Liver (tissue), 8 donors: ENCODE measurements at regions not wholly inside any gene's neighbourhood (a gene's known extent, or its start where the extent isn't known, plus 50 kb on each side); places are given as distances from the start of the nearest gene placed in this dataset.

ENCODE experiments used
- DNase-seq: peaks from one replicate; pipeline ENCODE4 v3.0.0-alpha.2; 2017; ENCODE audit warnings: low spot score
- H3K27ac ChIP-seq, 2 donors: one replicate each; pipeline ENCODE4 v1.7.0; 2013; ENCODE audit warnings: inconsistent platforms in 2 of 2, low read length in 2 of 2, control low read depth in 1 of 2, low read depth in 1 of 2, mild to moderate bottlenecking in 1 of 2
- H3K27me3 ChIP-seq, 4 donors: one replicate each; pipeline versions ENCODE4 v1.6.1 to v1.7.0; 2013; ENCODE audit warnings: low read length in 3 of 4, inconsistent platforms in 1 of 4, mild to moderate bottlenecking in 1 of 4, moderate library complexity in 1 of 4; ENCODE audit not compliant: control insufficient read depth in 4 of 4, insufficient read depth in 4 of 4
- H3K36me3 ChIP-seq, 4 donors: one replicate each; pipeline versions ENCODE4 v1.6.1 to v1.7.0; 2013; ENCODE audit warnings: low read length in 3 of 4, mild to moderate bottlenecking in 3 of 4, low read depth in 1 of 4, moderate library complexity in 1 of 4; ENCODE audit not compliant: control insufficient read depth in 4 of 4, insufficient read depth in 3 of 4
- H3K4me1 ChIP-seq, 4 donors: one replicate each; pipeline versions ENCODE4 v1.6.1 to v1.7.0; 2013; ENCODE audit warnings: low read length in 3 of 4, mild to moderate bottlenecking in 3 of 4, moderate library complexity in 1 of 4; ENCODE audit not compliant: control insufficient read depth in 4 of 4, insufficient read depth in 4 of 4
- H3K4me3 ChIP-seq, 3 donors: one replicate each; pipeline versions ENCODE4 v1.6.1 to v1.7.0; 2013; ENCODE audit warnings: low read length in 3 of 3, control low read depth in 1 of 3, low read depth in 1 of 3, mild to moderate bottlenecking in 1 of 3
- H3K9ac ChIP-seq, 2 donors: one replicate each; pipeline ENCODE4 v1.7.0; 2013; ENCODE audit warnings: low read length in 2 of 2, mild to moderate bottlenecking in 2 of 2, moderate library complexity in 2 of 2, control low read depth in 1 of 2, low read depth in 1 of 2
- H3K9me3 ChIP-seq, 4 donors: one replicate each; pipeline versions ENCODE4 v1.6.1 to v1.7.0; 2013; ENCODE audit warnings: low read length in 3 of 4; ENCODE audit not compliant: control insufficient read depth in 4 of 4
- CTCF ChIP-seq: fragments of 150-350 bp; IDR thresholded peaks from 2 replicates; pipeline ENCODE4 v1.5.1; 2017; ENCODE audit warnings: improper control_type of control experiment, low read depth, low read length; ENCODE audit not compliant: missing input control
- FOXA2 ChIP-seq: IDR thresholded peaks from 2 replicates; pipeline ENCODE4 v1.6.1; 2016; ENCODE audit warnings: antibody characterized with exemption
- GABPA ChIP-seq, 2 donors: IDR thresholded peaks in 1 of 2; conservative IDR thresholded peaks in 1 of 2; 2 replicates each; pipeline ENCODE4 v1.6.1; 2016; ENCODE audit warnings: antibody characterized with exemption in 2 of 2, mild to moderate bottlenecking in 1 of 2, moderate library complexity in 1 of 2
- HNF4A ChIP-seq, 2 donors: conservative IDR thresholded peaks; 2 replicates each; pipeline ENCODE4 v1.6.1; 2016; ENCODE audit warnings: antibody characterized with exemption in 2 of 2, mild to moderate bottlenecking in 2 of 2
- HNF4G ChIP-seq: IDR thresholded peaks from 2 replicates; pipeline ENCODE4 v1.6.1; 2016; ENCODE audit warnings: antibody characterized with exemption
- MAX ChIP-seq: IDR thresholded peaks from 2 replicates; pipeline ENCODE4 v1.6.1; 2016; ENCODE audit warnings: antibody characterized with exemption
- NR2F2 ChIP-seq: IDR thresholded peaks from 2 replicates; pipeline ENCODE4 v1.6.1; 2016; ENCODE audit warnings: antibody characterized with exemption
- RAD21 ChIP-seq, 2 donors: IDR thresholded peaks; 2 replicates each; pipeline ENCODE4 v1.6.1; 2016; ENCODE audit warnings: antibody characterized with exemption in 2 of 2, mild to moderate bottlenecking in 2 of 2
- SP1 ChIP-seq: IDR thresholded peaks from 2 replicates; pipeline ENCODE4 v1.6.1; 2018; ENCODE audit warnings: antibody characterized with exemption, mild to moderate bottlenecking
- TAF1 ChIP-seq: conservative IDR thresholded peaks from 2 replicates; pipeline ENCODE4 v1.6.1; 2016; ENCODE audit warnings: antibody characterized with exemption, mild to moderate bottlenecking
- YY1 ChIP-seq: IDR thresholded peaks from 2 replicates; pipeline ENCODE4 v1.6.1; 2016; ENCODE audit warnings: antibody characterized with exemption, mild to moderate bottlenecking
- WGBS: extraction: QIAGEN DNeasy Blood & Tissue Kit; methylation state at CpG from one replicate; pipeline ENCODE4 v1.1.7; 2013; 5-methylcytosine and 5-hydroxymethylcytosine counted together
- TF ChIP-seq, protein P1 (sequence below): IDR thresholded peaks from 2 replicates; pipeline ENCODE4 v1.6.1; 2016; ENCODE audit warnings: antibody characterized with exemption, mild to moderate bottlenecking
- TF ChIP-seq, protein P2 (sequence below): IDR thresholded peaks from 2 replicates; pipeline ENCODE4 v1.6.1; 2016; ENCODE audit warnings: antibody characterized with exemption
- donor health status: healthy.
- donor health status: healthy.
- donor health status: healthy.
- donor health status: healthy.
- donor health status: healthy.

DNA sequence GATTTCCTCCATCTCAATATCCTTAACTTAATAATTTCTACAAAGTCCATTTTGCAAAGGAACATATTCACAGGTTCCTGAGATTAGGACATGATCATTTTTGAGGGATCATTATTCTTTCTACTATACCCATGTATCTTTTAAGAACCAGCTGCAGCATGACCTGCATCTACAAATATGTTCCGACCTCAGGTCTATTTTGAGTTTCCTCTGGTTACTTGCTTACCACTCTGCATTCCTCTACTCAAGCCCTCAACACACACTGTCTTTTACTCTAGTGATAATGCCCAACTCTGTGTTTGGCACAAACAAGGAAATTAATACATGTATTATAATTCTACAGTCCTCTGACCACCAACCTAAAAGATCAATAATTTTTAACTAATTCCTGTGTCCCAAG lies 386.1 kb downstream of the DNAH5 start:
- 84% methylated on average over 1 of the region's 1 CpG for WGBS
- no peaks in the 10 kb centered on the region for H3K36me3 ChIP-seq

DNA sequence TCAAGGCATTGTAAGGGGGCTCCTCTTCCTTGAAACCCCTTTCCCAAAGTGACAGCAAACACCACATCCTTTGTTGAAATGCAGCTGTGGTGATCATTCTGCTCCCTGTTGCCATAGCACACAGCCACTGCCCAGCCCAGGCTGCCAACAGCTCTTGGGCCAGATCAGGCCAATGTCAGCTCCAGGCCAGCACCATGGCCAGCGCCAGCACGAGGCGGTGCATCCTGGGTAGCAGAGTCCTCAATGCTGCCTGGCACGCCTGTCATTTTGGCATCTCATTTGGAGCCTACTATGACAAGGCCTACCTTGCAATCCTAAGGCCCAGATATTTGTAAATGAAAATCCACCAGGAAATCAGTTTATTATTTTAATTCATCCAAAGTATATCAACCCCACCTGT lies 390.6 kb downstream of the DNAH5 start:
- Histone ChIP-seq H3K9ac (no peak overlapping the region), H3K4me3 (no peak overlapping the region), H3K27me3 (no peaks in the 10 kb centered on the region), H3K27ac (no peak overlapping the region), H3K36me3 (no peaks in the 10 kb centered on the region), H3K4me1 (no peaks in the 10 kb centered on the region), H3K9me3 (no peaks in the 10 kb centered on the region)
- TF ChIP-seq SP1 (no peak), MAX (no peak)
- TF ChIP-seq, protein P1, sequence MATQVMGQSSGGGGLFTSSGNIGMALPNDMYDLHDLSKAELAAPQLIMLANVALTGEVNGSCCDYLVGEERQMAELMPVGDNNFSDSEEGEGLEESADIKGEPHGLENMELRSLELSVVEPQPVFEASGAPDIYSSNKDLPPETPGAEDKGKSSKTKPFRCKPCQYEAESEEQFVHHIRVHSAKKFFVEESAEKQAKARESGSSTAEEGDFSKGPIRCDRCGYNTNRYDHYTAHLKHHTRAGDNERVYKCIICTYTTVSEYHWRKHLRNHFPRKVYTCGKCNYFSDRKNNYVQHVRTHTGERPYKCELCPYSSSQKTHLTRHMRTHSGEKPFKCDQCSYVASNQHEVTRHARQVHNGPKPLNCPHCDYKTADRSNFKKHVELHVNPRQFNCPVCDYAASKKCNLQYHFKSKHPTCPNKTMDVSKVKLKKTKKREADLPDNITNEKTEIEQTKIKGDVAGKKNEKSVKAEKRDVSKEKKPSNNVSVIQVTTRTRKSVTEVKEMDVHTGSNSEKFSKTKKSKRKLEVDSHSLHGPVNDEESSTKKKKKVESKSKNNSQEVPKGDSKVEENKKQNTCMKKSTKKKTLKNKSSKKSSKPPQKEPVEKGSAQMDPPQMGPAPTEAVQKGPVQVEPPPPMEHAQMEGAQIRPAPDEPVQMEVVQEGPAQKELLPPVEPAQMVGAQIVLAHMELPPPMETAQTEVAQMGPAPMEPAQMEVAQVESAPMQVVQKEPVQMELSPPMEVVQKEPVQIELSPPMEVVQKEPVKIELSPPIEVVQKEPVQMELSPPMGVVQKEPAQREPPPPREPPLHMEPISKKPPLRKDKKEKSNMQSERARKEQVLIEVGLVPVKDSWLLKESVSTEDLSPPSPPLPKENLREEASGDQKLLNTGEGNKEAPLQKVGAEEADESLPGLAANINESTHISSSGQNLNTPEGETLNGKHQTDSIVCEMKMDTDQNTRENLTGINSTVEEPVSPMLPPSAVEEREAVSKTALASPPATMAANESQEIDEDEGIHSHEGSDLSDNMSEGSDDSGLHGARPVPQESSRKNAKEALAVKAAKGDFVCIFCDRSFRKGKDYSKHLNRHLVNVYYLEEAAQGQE = peak; percentile 95
- no peak for DNase-seq
- WGBS = 36% methylated on average over 4 of the region's 4 CpGs

More for the DNA sequence above, 386.1 kb downstream of the DNAH5 start:
- no peaks in the 10 kb centered on the region for H3K4me1 ChIP-seq
- H3K4me3 ChIP-seq = no peak overlapping the region
- no peaks in the 10 kb centered on the region for H3K9me3 ChIP-seq
- TF ChIP-seq FOXA2 = no peak
- no peak for TF ChIP-seq MAX
- no peak for TF ChIP-seq YY1
- TF ChIP-seq SP1 = no peak
- TF ChIP-seq HNF4A (conservative IDR thresholded peaks at IDR 0.05) = no peak
- TF ChIP-seq, protein P1 = no peak
- TF ChIP-seq, protein P2, sequence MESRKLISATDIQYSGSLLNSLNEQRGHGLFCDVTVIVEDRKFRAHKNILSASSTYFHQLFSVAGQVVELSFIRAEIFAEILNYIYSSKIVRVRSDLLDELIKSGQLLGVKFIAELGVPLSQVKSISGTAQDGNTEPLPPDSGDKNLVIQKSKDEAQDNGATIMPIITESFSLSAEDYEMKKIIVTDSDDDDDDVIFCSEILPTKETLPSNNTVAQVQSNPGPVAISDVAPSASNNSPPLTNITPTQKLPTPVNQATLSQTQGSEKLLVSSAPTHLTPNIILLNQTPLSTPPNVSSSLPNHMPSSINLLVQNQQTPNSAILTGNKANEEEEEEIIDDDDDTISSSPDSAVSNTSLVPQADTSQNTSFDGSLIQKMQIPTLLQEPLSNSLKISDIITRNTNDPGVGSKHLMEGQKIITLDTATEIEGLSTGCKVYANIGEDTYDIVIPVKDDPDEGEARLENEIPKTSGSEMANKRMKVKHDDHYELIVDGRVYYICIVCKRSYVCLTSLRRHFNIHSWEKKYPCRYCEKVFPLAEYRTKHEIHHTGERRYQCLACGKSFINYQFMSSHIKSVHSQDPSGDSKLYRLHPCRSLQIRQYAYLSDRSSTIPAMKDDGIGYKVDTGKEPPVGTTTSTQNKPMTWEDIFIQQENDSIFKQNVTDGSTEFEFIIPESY = no peak
- TF ChIP-seq HNF4G = no peak
- TF ChIP-seq RAD21 (IDR thresholded peaks at IDR 0.05) = no peak
- no peak for TF ChIP-seq CTCF
- no peak for TF ChIP-seq NR2F2
- TF ChIP-seq GABPA (IDR thresholded peaks at IDR 0.05 in 1 of 2, conservative IDR thresholded peaks at IDR 0.05 in 1 of 2) = no peak
- no peak for TF ChIP-seq TAF1
- H3K9ac ChIP-seq = no peak overlapping the region
- H3K27me3 ChIP-seq = no peaks in the 10 kb centered on the region
- no peak overlapping the region for H3K27ac ChIP-seq
- DNase-seq = no peak
